ENCODE measurements at regions not wholly inside any gene's neighbourhood (a gene's known extent, or its start where the extent isn't known, plus 50 kb on each side); places are given as distances from the start of the nearest gene placed in this dataset.

DNA sequence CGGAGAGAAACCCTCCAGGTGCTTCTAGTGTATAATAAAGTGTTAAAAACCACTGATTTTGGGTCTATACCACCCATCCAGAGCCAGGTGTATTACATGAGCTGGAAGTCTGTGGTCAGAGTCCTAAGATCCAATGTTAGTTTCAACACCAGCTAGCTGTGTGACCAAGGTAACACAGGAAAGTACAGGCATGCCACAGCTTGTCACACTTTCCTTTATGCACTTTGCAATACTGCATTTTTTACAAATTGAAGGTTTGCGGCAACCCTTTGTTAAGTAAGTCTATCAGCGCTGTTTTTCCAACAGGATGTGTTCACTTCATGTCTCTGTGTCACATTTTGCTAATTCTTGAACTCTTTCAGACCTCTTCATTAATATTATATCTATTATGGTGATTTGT, 201.3 kb upstream of the PRICKLE2 start:
- TF ChIP-seq USF2 (IDR thresholded peaks at IDR 0.05) = no peak
- no peak for TF ChIP-seq CHD2 (IDR thresholded peaks at IDR 0.05; ENCODE audit: low read length, partially characterized antibody)
- TF ChIP-seq CBX8 (IDR thresholded peaks at IDR 0.05) = no peak
- TF ChIP-seq MAFK (IDR thresholded peaks at IDR 0.05; ENCODE audit: partially characterized antibody) = no peak
